H1 (cell line): ENCODE measurements at regions not wholly inside any gene's neighbourhood (a gene's known extent, or its start where the extent isn't known, plus 50 kb on each side); places are given as distances from the start of the nearest gene placed in this dataset.

ENCODE experiments used
- CHD2 ChIP-seq: IDR thresholded peaks from 2 replicates; pipeline ENCODE4 v1.6.1; 2012; ENCODE audit warnings: low read length, improper control_type of control experiment
- CREB1 ChIP-seq: IDR thresholded peaks from 2 replicates; pipeline ENCODE4 v1.6.1; 2012; ENCODE audit warnings: inconsistent platforms
- RAD21 ChIP-seq, 2 experiments: IDR thresholded peaks in 1 of 2; conservative IDR thresholded peaks in 1 of 2; 2 replicates each; pipeline ENCODE4 v1.6.1; 2011; ENCODE audit warnings: low read depth in 2 of 2, low read length in 2 of 2, improper control_type of control experiment in 1 of 2, inconsistent platforms in 1 of 2, mild to moderate bottlenecking in 1 of 2, moderate library complexity in 1 of 2

GRCh38 chr1:29900104-29900679 is 663.9 kb downstream of the PTPRU start (continued):
- no peak for TF ChIP-seq CHD2
- no peak for TF ChIP-seq CREB1
- TF ChIP-seq RAD21 (IDR thresholded peaks at IDR 0.05 in 1 of 2, conservative IDR thresholded peaks at IDR 0.05 in 1 of 2; ENCODE audit: low read depth in 2 of 2, low read length in 2 of 2): peak; percentile 39 to 51; a peak in 2 of 4 replicates
